ENCODE measurements at regions not wholly inside any gene's neighbourhood (a gene's known extent, or its start where the extent isn't known, plus 50 kb on each side); places are given as distances from the start of the nearest gene placed in this dataset.

DNA sequence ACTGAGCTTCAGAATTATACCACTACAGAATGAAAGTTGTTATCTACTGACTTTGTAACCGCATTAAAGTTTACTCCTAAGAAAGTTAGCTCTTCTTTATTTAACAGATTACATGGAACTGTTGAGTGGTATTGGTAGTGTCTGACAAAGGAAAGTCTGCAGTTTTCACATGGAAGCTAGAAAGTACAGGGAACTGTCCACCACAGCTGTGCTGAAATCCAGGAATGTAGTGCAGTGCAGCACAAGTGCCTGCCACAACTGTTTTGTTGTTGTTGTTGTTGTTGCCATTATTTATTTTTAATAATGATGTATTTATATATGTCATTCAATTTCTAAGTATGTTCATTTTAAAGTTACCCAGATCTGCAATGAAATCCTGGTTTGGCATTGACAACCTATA, 464.9 kb downstream of the TBC1D32 start:
- DNase-seq (ENCODE audit: extremely low spot score), result no peak
- TF ChIP-seq, protein P1, sequence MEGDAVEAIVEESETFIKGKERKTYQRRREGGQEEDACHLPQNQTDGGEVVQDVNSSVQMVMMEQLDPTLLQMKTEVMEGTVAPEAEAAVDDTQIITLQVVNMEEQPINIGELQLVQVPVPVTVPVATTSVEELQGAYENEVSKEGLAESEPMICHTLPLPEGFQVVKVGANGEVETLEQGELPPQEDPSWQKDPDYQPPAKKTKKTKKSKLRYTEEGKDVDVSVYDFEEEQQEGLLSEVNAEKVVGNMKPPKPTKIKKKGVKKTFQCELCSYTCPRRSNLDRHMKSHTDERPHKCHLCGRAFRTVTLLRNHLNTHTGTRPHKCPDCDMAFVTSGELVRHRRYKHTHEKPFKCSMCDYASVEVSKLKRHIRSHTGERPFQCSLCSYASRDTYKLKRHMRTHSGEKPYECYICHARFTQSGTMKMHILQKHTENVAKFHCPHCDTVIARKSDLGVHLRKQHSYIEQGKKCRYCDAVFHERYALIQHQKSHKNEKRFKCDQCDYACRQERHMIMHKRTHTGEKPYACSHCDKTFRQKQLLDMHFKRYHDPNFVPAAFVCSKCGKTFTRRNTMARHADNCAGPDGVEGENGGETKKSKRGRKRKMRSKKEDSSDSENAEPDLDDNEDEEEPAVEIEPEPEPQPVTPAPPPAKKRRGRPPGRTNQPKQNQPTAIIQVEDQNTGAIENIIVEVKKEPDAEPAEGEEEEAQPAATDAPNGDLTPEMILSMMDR (IDR thresholded peaks at IDR 0.05; ENCODE audit: control extremely low read depth, extremely low read depth, low read depth, missing control alignments), result no peak
- ChIA-PET CTCF (interaction anchor here (1.6 kb wide), 1 partner anchor 35 kb away, joined by 4 read pairs; no protein-coding TSS in a partner anchor), POLR2A (no interaction called here)

- ChIA-PET POLR2A (no interaction called here), CTCF (interaction anchor here (1.2 kb wide), 1 partner anchor 8 kb away, joined by 3 read pairs; no protein-coding TSS in a partner anchor)
- TF ChIP-seq, protein P1 (IDR thresholded peaks at IDR 0.05; ENCODE audit: control extremely low read depth, extremely low read depth, low read depth, missing control alignments), result no peak
- no peak for DNase-seq (ENCODE audit: extremely low spot score)
These were observed 476.9 kb downstream of the TBC1D32 start for GRCh38 chr6:120857422-120857821.

- TF ChIP-seq, protein P1 (IDR thresholded peaks at IDR 0.05; ENCODE audit: control extremely low read depth, extremely low read depth, low read depth, missing control alignments), result no peak
- POLR2A ChIA-PET, result no interaction called here
These were observed 479.7 kb downstream of the TBC1D32 start for GRCh38 chr6:120854583-120854982.

DNA sequence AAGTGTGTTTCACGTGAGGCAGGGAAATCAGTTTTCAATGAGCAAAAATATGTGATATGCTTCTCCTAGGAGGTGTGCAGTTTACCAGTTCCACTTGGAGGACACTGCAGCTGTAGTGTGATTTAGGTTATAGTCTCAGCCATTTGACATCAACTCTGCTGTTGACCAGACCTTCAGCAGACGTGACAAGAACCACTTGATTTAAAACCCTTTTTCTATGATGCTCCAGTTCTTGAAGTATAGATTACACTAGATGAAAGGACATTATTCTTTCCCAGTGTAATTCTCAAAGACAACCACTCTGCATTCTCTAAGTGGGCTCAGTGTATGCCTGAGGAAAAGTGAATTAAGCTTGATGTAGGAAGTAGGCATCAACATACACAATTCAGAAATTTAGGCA, 480.8 kb downstream of the TBC1D32 start:
- POLR2A ChIA-PET, result no interaction called here
- CTCF ChIA-PET, result no interaction called here

More at GRCh38 chr6:120854583-120854982, 479.7 kb downstream of the TBC1D32 start:
- CTCF ChIA-PET, result no interaction called here
- no peak for DNase-seq (ENCODE audit: extremely low spot score)

DNA sequence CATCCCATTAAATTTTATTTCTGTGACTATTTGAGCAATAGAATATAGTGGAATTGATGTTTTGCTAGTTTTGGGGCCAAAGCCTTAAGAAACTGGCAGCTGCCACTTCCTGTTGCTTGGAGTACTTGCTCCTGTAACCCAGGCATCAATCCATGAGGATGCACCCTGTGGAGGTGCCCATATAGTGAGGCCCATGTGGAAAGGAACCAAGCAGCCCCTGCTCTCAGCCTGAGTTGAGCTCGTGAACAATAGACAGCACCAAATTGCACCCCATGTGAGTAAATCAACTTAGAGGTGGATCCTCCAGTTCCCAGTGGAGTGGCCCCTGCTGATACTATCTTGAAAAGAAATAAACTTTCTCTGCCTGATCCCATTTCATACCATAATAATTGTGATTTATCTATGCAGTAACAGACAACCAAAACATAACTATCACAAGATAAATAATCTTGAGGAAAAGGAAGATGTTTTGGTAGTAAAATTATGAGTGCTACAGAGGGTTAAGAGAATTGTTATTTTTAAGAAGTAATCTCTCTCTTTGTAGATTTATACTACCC, 481.9 kb downstream of the TBC1D32 start:
- POLR2A ChIA-PET, result no interaction called here
- TF ChIP-seq, protein P1 (IDR thresholded peaks at IDR 0.05; ENCODE audit: control extremely low read depth, extremely low read depth, low read depth, missing control alignments), result no peak

More for the DNA sequence above, 480.8 kb downstream of the TBC1D32 start:
- no peak for DNase-seq (ENCODE audit: extremely low spot score)
- TF ChIP-seq, protein P1 (IDR thresholded peaks at IDR 0.05; ENCODE audit: control extremely low read depth, extremely low read depth, low read depth, missing control alignments), result no peak

DNA sequence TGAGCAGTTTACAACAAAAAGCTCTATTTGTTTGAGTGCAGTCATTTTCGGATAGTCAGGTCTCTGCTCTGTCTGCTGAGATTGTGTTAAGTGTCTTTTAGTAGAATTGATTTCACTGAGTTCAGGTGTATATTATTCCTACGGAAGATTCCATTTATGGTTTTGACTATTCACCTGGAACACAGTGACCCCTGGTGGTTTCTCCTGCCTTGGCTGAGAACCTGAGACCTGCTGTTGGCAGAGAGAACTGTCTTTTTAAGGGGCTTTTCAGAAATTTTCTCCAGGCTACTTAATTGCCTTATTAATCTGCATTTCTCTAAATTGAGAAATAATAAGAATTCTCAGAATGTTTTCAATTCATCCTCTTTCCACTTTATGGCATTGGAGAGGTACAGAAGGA, 508.0 kb downstream of the TBC1D32 start:
- TF ChIP-seq, protein P1 (IDR thresholded peaks at IDR 0.05; ENCODE audit: control extremely low read depth, extremely low read depth, low read depth, missing control alignments), result peak; percentile 43
- CTCF ChIA-PET, result interaction anchor here (1.2 kb wide), 1 partner anchor 12 kb away, joined by 5 read pairs; no protein-coding TSS in a partner anchor
- no peak for DNase-seq (ENCODE audit: extremely low spot score)
- POLR2A ChIA-PET, result no interaction called here

More for the DNA sequence above, 481.9 kb downstream of the TBC1D32 start:
- DNase-seq (ENCODE audit: extremely low spot score), result no peak
- CTCF ChIA-PET, result interaction anchor here (1.0 kb wide), 1 partner anchor 9 kb away, joined by 3 read pairs; no protein-coding TSS in a partner anchor

All from GM10248 (cell line).